HepG2 (cell line): ENCODE measurements at regions not wholly inside any gene's neighbourhood (a gene's known extent, or its start where the extent isn't known, plus 50 kb on each side); places are given as distances from the start of the nearest gene placed in this dataset.

Experiments
- ADNP ChIP-seq: sonication (generic); formaldehyde crosslinking; IDR thresholded peaks from 2 replicates; pipeline ENCODE4 v1.4.0; 2020; ENCODE audit warnings: missing genetic modification reagents
- CBX1 ChIP-seq: IDR thresholded peaks from one replicate; pipeline ENCODE4 v1.6.1; 2016; ENCODE audit warnings: antibody characterized with exemption, low read depth
- CCAR2 ChIP-seq: fragments of 200-400 bp; formaldehyde crosslinking; optimal IDR thresholded peaks from 2 replicates; pipeline ENCODE3; 2018; ENCODE audit warnings: low read depth, mild to moderate bottlenecking, low read length, moderate library complexity
- CTCF ChIP-seq: sonication (generic); formaldehyde crosslinking; IDR thresholded peaks from 2 replicates; pipeline ENCODE4 v1.5.0; 2020; ENCODE audit warnings: mild to moderate bottlenecking, missing genetic modification reagents, moderate library complexity
- EEA1 ChIP-seq: sonication (generic); formaldehyde crosslinking; IDR thresholded peaks from 2 replicates; pipeline ENCODE4 v1.5.1; 2020; ENCODE audit warnings: mild to moderate bottlenecking, missing genetic modification reagents, borderline replicate concordance
- MTA1 ChIP-seq: sonication (generic); formaldehyde crosslinking; IDR thresholded peaks from 2 replicates; pipeline ENCODE4 v1.4.0; 2020; ENCODE audit warnings: missing genetic modification reagents, mild to moderate bottlenecking, borderline replicate concordance
- NR3C1 ChIP-seq: sonication (generic); formaldehyde crosslinking; IDR thresholded peaks from 2 replicates; pipeline ENCODE4 v1.4.0; 2020; ENCODE audit warnings: missing genetic modification reagents
- PAX8 ChIP-seq: sonication (generic); formaldehyde crosslinking; IDR thresholded peaks from 2 replicates; pipeline ENCODE4 v1.8.0; 2022; ENCODE audit warnings: mild to moderate bottlenecking, missing genetic modification reagents, borderline replicate concordance
- POLR2A ChIP-seq, 2 experiments: IDR thresholded peaks; 2 replicates each; pipeline ENCODE4 v1.6.1; 2011; ENCODE audit warnings: low read depth in 2 of 2, low read length in 2 of 2, mild to moderate bottlenecking in 1 of 2, moderate library complexity in 1 of 2; ENCODE audit not compliant: insufficient read depth in 1 of 2
- TAF1 ChIP-seq: sonication (generic); formaldehyde crosslinking; IDR thresholded peaks from 2 replicates; pipeline ENCODE4 v1.4.0; 2020; ENCODE audit warnings: missing genetic modification reagents
- ZNF382 ChIP-seq: sonication (generic); formaldehyde crosslinking; IDR thresholded peaks from 2 replicates; pipeline ENCODE4 v1.5.0; 2020; ENCODE audit warnings: missing genetic modification reagents, mild to moderate bottlenecking, borderline replicate concordance
- ZNF530 ChIP-seq: sonication (generic); formaldehyde crosslinking; IDR thresholded peaks from 2 replicates; pipeline ENCODE4 v1.5.0; 2020; ENCODE audit warnings: low read depth, mild to moderate bottlenecking, missing genetic modification reagents
- ZNF549 ChIP-seq: sonication (generic); formaldehyde crosslinking; IDR thresholded peaks from 2 replicates; pipeline ENCODE4 v1.5.0; 2020; ENCODE audit warnings: missing genetic modification reagents
- TF ChIP-seq, protein P1 (sequence below): sonication (generic); IDR thresholded peaks from 2 replicates; pipeline ENCODE4 v1.6.1; 2016; ENCODE audit warnings: low read depth, borderline replicate concordance

- TF ChIP-seq CTCF (no peak), POLR2A (IDR thresholded peaks at IDR 0.05; ENCODE audit: insufficient read depth in 1 of 2, low read depth in 2 of 2, low read length in 2 of 2) (no peak), CBX1 (no peak), ZNF530 (no peak), EEA1 (CRISPR knock-in tag) (no peak), ZNF382 (CRISPR knock-in tag) (no peak), NR3C1 (CRISPR knock-in tag) (no peak), MTA1 (CRISPR knock-in tag) (no peak), CCAR2 (no peak), TAF1 (CRISPR knock-in tag) (no peak), ADNP (no peak), PAX8 (no peak), ZNF549 (CRISPR knock-in tag) (no peak)
- TF ChIP-seq, protein P1, sequence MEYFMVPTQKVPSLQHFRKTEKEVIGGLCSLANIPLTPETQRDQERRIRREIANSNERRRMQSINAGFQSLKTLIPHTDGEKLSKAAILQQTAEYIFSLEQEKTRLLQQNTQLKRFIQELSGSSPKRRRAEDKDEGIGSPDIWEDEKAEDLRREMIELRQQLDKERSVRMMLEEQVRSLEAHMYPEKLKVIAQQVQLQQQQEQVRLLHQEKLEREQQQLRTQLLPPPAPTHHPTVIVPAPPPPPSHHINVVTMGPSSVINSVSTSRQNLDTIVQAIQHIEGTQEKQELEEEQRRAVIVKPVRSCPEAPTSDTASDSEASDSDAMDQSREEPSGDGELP = no peak
Observed at GRCh38 chr16:8519179-8519578, 71.1 kb downstream of the TMEM114 start.
